Activated CD8-positive, alpha-beta T cell treated with anti-CD3 and anti-CD28 coated beads, Interleukin-2, amount 10 ng/mL, durations not matched to agents 7 days and 5 days (primary cell): ENCODE measurements at regions not wholly inside any gene's neighbourhood (a gene's known extent, or its start where the extent isn't known, plus 50 kb on each side); places are given as distances from the start of the nearest gene placed in this dataset.
"Not testable (repeated sequence)": the region's sequence is repeated elsewhere in the genome, so short reads cannot be mapped to it uniquely, and the experiment has no call there.

Experiments
- ATAC-seq: fragments of 150-1000 bp; cut with Tn5 transposase; one replicate; pipeline ENCODE4 v1.10.0; 2021; ENCODE audit warnings: moderate library complexity
- CTCF ChIA-PET: fragments of 350-600 bp; sonication (Branson Sonifier 250); formaldehyde crosslinking; loops from one replicate; lab custom pipeline; 2021; ENCODE audit warnings: antibody characterized with exemption; lab: Charles Lee
- POLR2A ChIA-PET: fragments of 350-600 bp; sonication (Branson Sonifier 250); formaldehyde crosslinking; loops from one replicate; lab custom pipeline; 2021; ENCODE audit warnings: antibody characterized with exemption; lab: Charles Lee
- DNase-seq: peaks from one replicate; pipeline ENCODE4 v3.0.0-alpha.2; 2020
- H3K27ac Mint-ChIP-seq: one replicate; pipeline ENCODE4 v1.8.0; 2021; ENCODE audit warnings: mild to moderate bottlenecking, mixed read lengths
- H3K27me3 Mint-ChIP-seq: one replicate; pipeline ENCODE4 v1.8.0; 2021; ENCODE audit warnings: low read depth, mixed read lengths
- H3K36me3 Mint-ChIP-seq: one replicate; pipeline ENCODE4 v1.8.0; 2021; ENCODE audit warnings: low read depth, mixed read lengths
- H3K4me1 Mint-ChIP-seq: one replicate; pipeline ENCODE4 v1.8.0; 2021; ENCODE audit warnings: low read depth, mixed read lengths
- H3K4me3 Mint-ChIP-seq: one replicate; pipeline ENCODE4 v1.8.0; 2021; ENCODE audit warnings: mild to moderate bottlenecking, mixed read lengths
- H3K9me3 Mint-ChIP-seq: one replicate; pipeline ENCODE4 v1.8.0; 2022; ENCODE audit warnings: mixed read lengths; ENCODE audit not compliant: insufficient read depth

DNA sequence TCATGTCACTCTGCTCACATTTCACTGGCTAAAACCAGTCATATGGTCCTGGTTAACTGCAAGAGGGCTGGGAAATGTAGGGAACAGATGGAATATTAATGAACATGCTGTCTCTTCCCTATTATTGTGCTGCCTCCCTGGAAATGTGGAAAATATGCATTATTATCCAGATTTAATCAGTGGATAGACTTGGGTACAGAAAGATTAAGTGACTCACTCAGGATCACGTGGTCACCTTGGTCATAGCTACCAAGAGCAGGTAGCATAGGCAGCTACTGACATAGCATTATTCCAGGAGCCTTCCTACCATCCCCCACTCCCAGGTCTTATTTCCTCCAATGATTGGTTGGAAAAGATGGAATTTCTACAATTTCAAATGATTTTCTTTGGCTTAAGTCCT is 141.1 kb downstream of the HRH4 start:
- no peak overlapping the region for H3K4me3 Mint-ChIP-seq
- DNase-seq: no peak
- H3K27ac Mint-ChIP-seq: no peak overlapping the region
- H3K9me3 Mint-ChIP-seq: no peaks in the 10 kb centered on the region
- ChIA-PET POLR2A (no interaction called here), CTCF (interaction anchor here (1.2 to 1.5 kb wide), 2 partner anchors 125 to 242 kb away, joined by 3 to 6 read pairs; no protein-coding TSS in a partner anchor)
- no peaks in the 10 kb centered on the region for H3K36me3 Mint-ChIP-seq
- ATAC-seq: no peak
- no peaks in the 10 kb centered on the region for H3K4me1 Mint-ChIP-seq
- H3K27me3 Mint-ChIP-seq: peaks cover 3% of the 10 kb centered on the region

DNA sequence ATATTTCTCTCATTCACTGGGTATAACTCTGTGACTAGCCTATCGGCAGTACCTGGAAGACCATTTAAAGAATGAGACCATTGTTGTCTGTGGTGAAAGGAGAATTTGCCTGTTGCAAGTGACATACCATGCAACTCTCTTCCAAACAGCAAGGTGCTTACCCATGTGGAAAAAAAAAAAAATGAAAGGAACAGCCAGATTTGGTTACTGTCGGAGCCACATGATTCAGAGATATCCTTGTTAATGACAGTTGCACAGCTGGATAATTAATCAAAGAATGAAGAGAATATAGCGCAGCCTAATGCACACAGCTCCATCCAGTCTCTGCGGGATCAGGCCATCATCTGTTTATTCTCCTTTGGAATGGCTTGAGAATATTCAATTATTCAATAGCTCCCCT is 141.8 kb downstream of the HRH4 start:
- Mint-ChIP-seq H3K36me3 (no peaks in the 10 kb centered on the region), H3K27me3 (peaks cover 3% of the 10 kb centered on the region), H3K9me3 (no peaks in the 10 kb centered on the region), H3K27ac (no peak overlapping the region), H3K4me3 (no peak overlapping the region), H3K4me1 (no peaks in the 10 kb centered on the region)
- DNase-seq: no peak
- ChIA-PET POLR2A (no interaction called here), CTCF (interaction anchor here (1.2 to 1.5 kb wide), 2 partner anchors 124 to 242 kb away, joined by 3 to 6 read pairs; no protein-coding TSS in a partner anchor)
- no peak for ATAC-seq

GRCh38 chr18:24603151-24603550 is 142.7 kb downstream of the HRH4 start:
- no peak overlapping the region for H3K27ac Mint-ChIP-seq
- peaks cover 3% of the 10 kb centered on the region for H3K27me3 Mint-ChIP-seq
- ChIA-PET CTCF (interaction anchor here (1.6 kb wide), 1 partner anchor 124 kb away, joined by 4 read pairs; no protein-coding TSS in a partner anchor), POLR2A (no interaction called here)
- H3K4me3 Mint-ChIP-seq: no peak overlapping the region
- ATAC-seq (no peak), DNase-seq (no peak)
- no peaks in the 10 kb centered on the region for H3K9me3 Mint-ChIP-seq
- H3K4me1 Mint-ChIP-seq: no peaks in the 10 kb centered on the region
- no peaks in the 10 kb centered on the region for H3K36me3 Mint-ChIP-seq

DNA sequence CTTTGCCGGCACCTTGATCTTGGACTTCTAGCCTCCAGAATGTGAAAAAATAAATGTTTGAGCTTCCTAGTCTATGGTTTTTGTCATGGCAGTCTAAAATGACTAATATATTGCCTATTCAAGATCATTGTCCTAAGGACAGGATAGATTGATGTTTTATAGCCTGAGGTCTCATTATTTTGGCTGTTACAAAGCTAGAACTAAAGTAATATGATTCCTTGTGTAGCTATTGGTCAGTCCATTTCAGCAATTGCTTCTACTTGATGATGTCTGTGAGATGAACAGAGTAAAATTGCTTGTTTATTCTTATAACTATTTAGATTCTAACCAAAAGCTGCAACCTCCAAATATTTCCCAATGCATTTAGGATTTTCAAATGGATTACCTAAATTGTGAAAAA is 145.0 kb downstream of the HRH4 start:
- H3K4me1 Mint-ChIP-seq: no peaks in the 10 kb centered on the region
- H3K9me3 Mint-ChIP-seq: no peaks in the 10 kb centered on the region
- no peaks in the 10 kb centered on the region for H3K27me3 Mint-ChIP-seq
- no peak overlapping the region for H3K27ac Mint-ChIP-seq
- DNase-seq (no peak), ATAC-seq (no peak)
- H3K36me3 Mint-ChIP-seq: no peaks in the 10 kb centered on the region
- H3K4me3 Mint-ChIP-seq: no peak overlapping the region
- ChIA-PET POLR2A (no interaction called here), CTCF (interaction anchor here (1.0 to 2.2 kb wide), 2 partner anchors 91 to 122 kb away, joined by 3 to 7 read pairs; no protein-coding TSS in a partner anchor)

- Mint-ChIP-seq H3K27me3 (no peaks in the 10 kb centered on the region), H3K4me1 (no peaks in the 10 kb centered on the region), H3K36me3 (no peaks in the 10 kb centered on the region), H3K27ac (no peak overlapping the region), H3K4me3 (no peak overlapping the region), H3K9me3 (no peaks in the 10 kb centered on the region)
- DNase-seq: no peak
- POLR2A ChIA-PET: no interaction called here
- ATAC-seq: no peak
- CTCF ChIA-PET: interaction anchor here (0.6 to 0.7 kb wide), 2 partner anchors 27 to 826 kb away, joined by 3 read pairs; no protein-coding TSS in a partner anchor
These were observed 148.8 kb downstream of the HRH4 start for GRCh38 chr18:24609254-24609653.

GRCh38 chr18:24611075-24611474 is 150.6 kb downstream of the HRH4 start:
- Mint-ChIP-seq H3K36me3 (no peaks in the 10 kb centered on the region), H3K27me3 (no peaks in the 10 kb centered on the region), H3K27ac (no peak overlapping the region), H3K4me3 (no peak overlapping the region), H3K9me3 (no peaks in the 10 kb centered on the region), H3K4me1 (no peaks in the 10 kb centered on the region)
- ATAC-seq (no peak), DNase-seq (no peak)
- POLR2A ChIA-PET: no interaction called here
- CTCF ChIA-PET: no interaction called here

DNA sequence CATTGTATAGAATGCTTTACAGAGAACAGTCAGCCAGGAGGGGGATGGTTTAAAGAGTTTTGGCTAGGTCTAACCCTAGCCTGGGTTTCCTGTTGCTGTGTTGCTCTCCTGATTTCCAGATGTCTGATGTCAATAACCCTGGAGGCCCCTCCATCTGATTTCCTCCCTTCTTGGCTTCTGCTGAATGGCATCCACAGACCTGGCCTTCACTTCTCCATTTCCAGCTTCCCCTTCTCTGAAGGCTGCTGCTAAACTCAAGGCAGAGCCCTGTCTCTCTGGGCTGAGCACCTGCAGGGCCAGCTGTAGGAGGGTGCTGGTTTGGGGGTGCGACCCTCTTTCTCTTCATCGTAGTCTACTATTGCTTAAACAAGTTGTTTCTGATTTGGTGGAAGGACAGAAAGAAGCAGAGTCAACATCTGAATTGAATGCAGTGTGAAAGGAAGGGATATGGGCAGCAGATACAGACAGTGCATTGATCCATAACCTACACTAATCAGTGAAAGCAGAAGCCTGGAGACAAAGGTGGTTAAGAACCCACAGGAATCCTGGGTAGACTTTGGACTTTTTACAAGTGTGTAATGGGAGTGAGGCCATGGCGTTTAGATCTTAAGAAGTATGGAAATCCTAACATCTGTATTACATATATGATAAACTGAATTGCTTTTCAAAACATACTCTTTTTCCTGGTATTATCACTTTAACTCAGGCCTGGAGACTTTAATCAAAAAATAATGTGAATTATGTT is 153.6 kb downstream of the HRH4 start:
- no peak for ATAC-seq
- ChIA-PET POLR2A (no interaction called here), CTCF (no interaction called here)

DNA sequence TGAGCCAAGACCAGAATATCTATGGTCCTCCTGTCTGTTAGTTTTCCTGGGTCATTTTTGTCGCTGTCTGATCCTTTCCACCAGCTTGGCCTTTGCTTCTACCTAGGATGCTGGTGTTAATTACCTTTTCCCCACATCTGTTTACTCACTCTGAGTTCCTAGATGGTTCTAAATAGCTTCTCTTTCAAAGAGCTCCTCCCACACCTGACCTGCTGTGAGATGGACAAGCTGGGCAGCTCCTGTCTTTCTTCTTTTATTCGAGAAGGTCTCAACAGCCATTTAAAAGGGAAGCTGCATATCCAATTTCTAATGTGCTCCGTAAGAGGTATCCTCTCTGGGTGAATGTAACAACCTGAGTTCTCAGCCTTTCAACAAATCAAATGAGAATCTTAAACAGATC is 156.2 kb downstream of the HRH4 start:
- no peaks in the 10 kb centered on the region for H3K27me3 Mint-ChIP-seq
- H3K27ac Mint-ChIP-seq: no peak overlapping the region
- no peaks in the 10 kb centered on the region for H3K4me1 Mint-ChIP-seq
- H3K36me3 Mint-ChIP-seq: no peaks in the 10 kb centered on the region
- POLR2A ChIA-PET: no interaction called here
- no peaks in the 10 kb centered on the region for H3K9me3 Mint-ChIP-seq
- ATAC-seq (no peak), DNase-seq (no peak)
- CTCF ChIA-PET: no interaction called here
- no peak overlapping the region for H3K4me3 Mint-ChIP-seq

More for the DNA sequence above, 153.6 kb downstream of the HRH4 start:
- H3K36me3 Mint-ChIP-seq: no peaks in the 10 kb centered on the region
- no peaks in the 10 kb centered on the region for H3K9me3 Mint-ChIP-seq
- no peaks in the 10 kb centered on the region for H3K4me1 Mint-ChIP-seq
- DNase-seq: no peak
- H3K27ac Mint-ChIP-seq: no peak overlapping the region
- no peaks in the 10 kb centered on the region for H3K27me3 Mint-ChIP-seq
- H3K4me3 Mint-ChIP-seq: no peak overlapping the region

DNA sequence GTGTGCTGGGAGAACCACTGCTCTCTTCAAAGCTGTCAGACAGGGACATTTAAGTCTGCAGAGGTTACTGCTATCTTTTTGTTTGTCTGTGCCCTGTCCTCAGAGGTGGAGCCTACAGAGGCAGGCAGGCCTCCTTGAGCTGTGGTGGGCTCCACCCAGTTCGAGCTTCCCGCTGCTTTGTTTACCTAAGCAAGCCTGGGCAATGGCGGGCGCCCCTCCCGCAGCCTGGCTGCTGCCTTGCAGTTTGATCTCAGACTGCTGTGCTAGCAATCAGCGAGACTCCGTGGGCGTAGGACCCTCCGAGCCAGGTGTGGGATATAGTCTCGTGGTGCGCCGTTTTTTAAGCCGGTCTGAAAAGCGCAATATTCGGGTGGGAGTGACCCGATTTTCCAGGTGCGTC is 164.0 kb downstream of the HRH4 start:
- H3K9me3 Mint-ChIP-seq, POLR2A ChIA-PET, CTCF ChIA-PET, H3K36me3 Mint-ChIP-seq, H3K27me3 Mint-ChIP-seq, ATAC-seq, DNase-seq, H3K27ac Mint-ChIP-seq, H3K4me1 Mint-ChIP-seq, H3K4me3 Mint-ChIP-seq: not testable (repeated sequence)

DNA sequence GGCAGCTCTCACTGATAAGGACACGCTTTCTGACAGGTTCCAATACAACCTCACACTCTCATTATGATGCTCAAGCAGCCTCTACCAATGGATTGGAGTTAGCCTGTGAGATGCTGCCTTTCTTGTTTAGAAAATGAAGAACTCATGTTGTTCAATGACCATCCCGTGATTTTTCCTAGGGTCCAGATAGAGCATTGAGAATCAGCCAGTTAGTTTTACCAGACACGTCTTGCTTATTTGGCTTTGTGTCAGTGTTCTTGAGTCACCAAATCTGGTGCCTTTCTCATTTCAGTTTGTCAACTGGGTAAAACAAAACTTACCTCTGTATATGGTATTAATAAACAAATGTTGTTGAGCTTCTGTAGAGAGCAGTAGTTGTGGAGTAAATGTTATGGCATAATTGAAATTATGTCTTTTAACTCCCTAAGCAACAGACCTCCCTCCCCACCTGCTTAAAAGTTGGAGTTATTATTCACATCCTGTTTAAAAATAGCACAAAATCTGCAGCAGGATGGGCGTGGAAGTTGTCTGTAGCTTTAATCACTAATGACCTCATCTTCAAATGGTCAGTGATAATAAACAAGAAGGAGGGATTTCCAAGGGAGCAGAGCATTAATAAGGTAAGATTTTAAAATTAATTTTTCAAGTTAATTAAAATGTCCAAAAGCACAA is 167.3 kb downstream of the HRH4 start:
- H3K27ac Mint-ChIP-seq: no peak overlapping the region
- H3K9me3 Mint-ChIP-seq: no peaks in the 10 kb centered on the region
- ChIA-PET POLR2A (no interaction called here), CTCF (no interaction called here)
- H3K4me1 Mint-ChIP-seq: no peaks in the 10 kb centered on the region
- ATAC-seq: no peak
- DNase-seq: no peak
- H3K27me3 Mint-ChIP-seq: peaks cover 8% of the 10 kb centered on the region
- no peak overlapping the region for H3K4me3 Mint-ChIP-seq
- no peaks in the 10 kb centered on the region for H3K36me3 Mint-ChIP-seq

DNA sequence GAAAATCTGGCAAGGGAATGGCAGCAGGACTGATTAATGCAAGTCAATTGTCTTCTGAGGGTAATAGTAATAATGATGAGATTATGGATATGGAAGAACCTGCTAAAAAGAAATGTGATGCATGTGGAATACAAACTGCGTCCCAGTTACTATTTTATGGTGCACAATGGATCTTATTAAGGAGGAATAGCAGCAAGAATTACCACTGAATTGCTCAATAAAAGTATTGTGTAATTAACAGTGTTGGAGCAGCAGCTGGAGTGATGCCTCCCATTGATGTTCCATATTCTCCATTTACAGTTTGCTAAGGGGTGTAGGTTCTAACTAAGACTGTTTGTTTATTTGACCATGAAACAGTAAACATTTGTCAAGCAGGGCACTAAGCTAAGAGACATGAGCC is 167.9 kb downstream of the HRH4 start:
- H3K27ac Mint-ChIP-seq: no peak overlapping the region
- no peaks in the 10 kb centered on the region for H3K9me3 Mint-ChIP-seq
- ATAC-seq: no peak
- no peak overlapping the region for H3K4me3 Mint-ChIP-seq
- CTCF ChIA-PET: no interaction called here
- peaks cover 8% of the 10 kb centered on the region for H3K27me3 Mint-ChIP-seq
- no peaks in the 10 kb centered on the region for H3K4me1 Mint-ChIP-seq
- no peak for DNase-seq
- POLR2A ChIA-PET: no interaction called here
- H3K36me3 Mint-ChIP-seq: no peaks in the 10 kb centered on the region

DNA sequence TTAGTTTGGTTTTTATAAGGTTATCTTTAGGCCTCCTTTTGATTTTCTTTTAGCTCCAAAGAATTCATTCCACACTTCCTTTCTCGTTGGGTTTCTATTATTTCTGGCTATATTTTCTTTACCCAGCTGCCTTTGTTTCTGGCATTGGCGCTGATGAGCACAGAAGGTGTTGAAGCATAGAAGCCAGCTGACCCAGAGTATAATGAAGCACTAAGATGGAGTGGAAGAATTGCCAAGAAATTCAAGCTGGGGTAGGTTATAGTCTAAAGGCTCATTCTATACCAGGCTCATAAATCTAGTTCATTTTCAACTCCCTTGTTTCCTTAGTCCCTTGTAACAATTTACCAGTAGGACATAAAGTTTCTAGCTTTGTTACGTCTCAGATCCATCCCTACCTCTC is 169.5 kb downstream of the HRH4 start:
- ChIA-PET CTCF (no interaction called here), POLR2A (no interaction called here)
- ATAC-seq (no peak), DNase-seq (no peak)
- no peaks in the 10 kb centered on the region for H3K4me1 Mint-ChIP-seq
- H3K27me3 Mint-ChIP-seq: peaks cover 10% of the 10 kb centered on the region
- H3K9me3 Mint-ChIP-seq: no peaks in the 10 kb centered on the region
- H3K4me3 Mint-ChIP-seq: no peak overlapping the region
- H3K27ac Mint-ChIP-seq: no peak overlapping the region
- H3K36me3 Mint-ChIP-seq: no peaks in the 10 kb centered on the region
